Activated B cell treated with CpG ODN at 0.5 μM for 24 hours (primary cell): ENCODE measurements at regions not wholly inside any gene's neighbourhood (a gene's known extent, or its start where the extent isn't known, plus 50 kb on each side); places are given as distances from the start of the nearest gene placed in this dataset.

Experiments
- ATAC-seq: fragments of 200-7000 bp; cut with Tn5 transposase; one replicate; pipeline ENCODE4 v1.10.0; 2021; ENCODE audit warnings: low read depth, mild to moderate bottlenecking, moderate library complexity
- CTCF ChIA-PET: fragments of 350-600 bp; sonication (Branson Sonifier 250); formaldehyde crosslinking; loops from one replicate; lab custom pipeline; 2021; ENCODE audit warnings: antibody characterized with exemption; lab: Charles Lee
- POLR2A ChIA-PET: fragments of 350-600 bp; sonication (Branson Sonifier 250); formaldehyde crosslinking; loops from one replicate; lab custom pipeline; 2021; ENCODE audit warnings: antibody characterized with exemption; lab: Charles Lee
- DNase-seq: peaks from one replicate; pipeline ENCODE4 v3.0.0; 2022
- H3K27ac Mint-ChIP-seq: one replicate; pipeline ENCODE4 v1.8.0; 2020; ENCODE audit warnings: mixed read lengths
- H3K27me3 Mint-ChIP-seq: one replicate; pipeline ENCODE4 v1.8.0; 2021; ENCODE audit warnings: mixed read lengths
- H3K36me3 Mint-ChIP-seq: one replicate; pipeline ENCODE4 v1.8.0; 2021; ENCODE audit warnings: low read depth, mixed read lengths
- H3K4me1 Mint-ChIP-seq: one replicate; pipeline ENCODE4 v1.8.0; 2021; ENCODE audit warnings: mixed read lengths
- H3K4me3 Mint-ChIP-seq: one replicate; pipeline ENCODE4 v1.8.0; 2020; ENCODE audit warnings: mild to moderate bottlenecking, mixed read lengths
- H3K9me3 Mint-ChIP-seq: one replicate; pipeline ENCODE4 v1.8.0; 2020; ENCODE audit warnings: mixed read lengths
- intact Hi-C: fragments of 100-400 bp; cut with micrococcal nuclease; formaldehyde crosslinking; loops from one replicate; pipeline ENCODE4 v1.15.1; 2024
- TF ChIP-seq, protein P1 (sequence below): fragments of 200-600 bp; IDR thresholded peaks from one replicate; pipeline ENCODE4 v1.8.0; 2022; ENCODE audit warnings: antibody characterized with exemption, mild to moderate bottlenecking

DNA sequence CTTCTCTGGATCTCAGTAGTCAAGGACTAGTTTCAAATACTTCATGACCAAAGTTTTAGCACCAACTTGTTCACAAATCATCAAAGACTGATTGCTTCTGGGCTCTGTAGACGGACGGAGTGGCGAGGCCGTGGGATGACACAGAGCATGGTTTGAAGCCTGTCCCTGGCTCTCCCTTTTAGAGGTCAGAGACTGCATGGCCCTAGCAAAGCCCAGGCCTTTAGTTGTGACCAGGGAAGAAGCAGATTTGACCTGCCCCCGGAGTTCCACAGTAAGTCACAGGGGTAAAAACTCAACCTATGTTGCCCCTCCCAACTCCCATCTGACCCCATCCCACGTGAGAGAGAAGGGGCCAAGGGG, 90.4 kb downstream of the SYNE3 start:
- ChIA-PET CTCF (interaction anchor here (1.0 to 4.2 kb wide), 7 partner anchors 12 to 568 kb away, joined by 3 to 36 read pairs (median 4); no protein-coding TSS in a partner anchor), POLR2A (interaction anchor here (0.7 kb wide), 2 partner anchors 98 to 124 kb away, joined by 6 to 7 read pairs; no protein-coding TSS in a partner anchor)
- Mint-ChIP-seq H3K27me3 (no peaks in the 10 kb centered on the region), H3K9me3 (peaks cover under 1% of the 10 kb centered on the region), H3K27ac (no peak overlapping the region), H3K36me3 (peaks cover 81% of the 10 kb centered on the region), H3K4me3 (no peak overlapping the region), H3K4me1 (peaks cover 3% of the 10 kb centered on the region)
- intact Hi-C loops: loop anchor here (10.0 kb wide), 1 partner anchor 111 kb away; the partner anchor contains the start of gene CLMN
- ATAC-seq: no peak
- no peak for DNase-seq
- TF ChIP-seq, protein P1, sequence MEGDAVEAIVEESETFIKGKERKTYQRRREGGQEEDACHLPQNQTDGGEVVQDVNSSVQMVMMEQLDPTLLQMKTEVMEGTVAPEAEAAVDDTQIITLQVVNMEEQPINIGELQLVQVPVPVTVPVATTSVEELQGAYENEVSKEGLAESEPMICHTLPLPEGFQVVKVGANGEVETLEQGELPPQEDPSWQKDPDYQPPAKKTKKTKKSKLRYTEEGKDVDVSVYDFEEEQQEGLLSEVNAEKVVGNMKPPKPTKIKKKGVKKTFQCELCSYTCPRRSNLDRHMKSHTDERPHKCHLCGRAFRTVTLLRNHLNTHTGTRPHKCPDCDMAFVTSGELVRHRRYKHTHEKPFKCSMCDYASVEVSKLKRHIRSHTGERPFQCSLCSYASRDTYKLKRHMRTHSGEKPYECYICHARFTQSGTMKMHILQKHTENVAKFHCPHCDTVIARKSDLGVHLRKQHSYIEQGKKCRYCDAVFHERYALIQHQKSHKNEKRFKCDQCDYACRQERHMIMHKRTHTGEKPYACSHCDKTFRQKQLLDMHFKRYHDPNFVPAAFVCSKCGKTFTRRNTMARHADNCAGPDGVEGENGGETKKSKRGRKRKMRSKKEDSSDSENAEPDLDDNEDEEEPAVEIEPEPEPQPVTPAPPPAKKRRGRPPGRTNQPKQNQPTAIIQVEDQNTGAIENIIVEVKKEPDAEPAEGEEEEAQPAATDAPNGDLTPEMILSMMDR: no peak

DNA sequence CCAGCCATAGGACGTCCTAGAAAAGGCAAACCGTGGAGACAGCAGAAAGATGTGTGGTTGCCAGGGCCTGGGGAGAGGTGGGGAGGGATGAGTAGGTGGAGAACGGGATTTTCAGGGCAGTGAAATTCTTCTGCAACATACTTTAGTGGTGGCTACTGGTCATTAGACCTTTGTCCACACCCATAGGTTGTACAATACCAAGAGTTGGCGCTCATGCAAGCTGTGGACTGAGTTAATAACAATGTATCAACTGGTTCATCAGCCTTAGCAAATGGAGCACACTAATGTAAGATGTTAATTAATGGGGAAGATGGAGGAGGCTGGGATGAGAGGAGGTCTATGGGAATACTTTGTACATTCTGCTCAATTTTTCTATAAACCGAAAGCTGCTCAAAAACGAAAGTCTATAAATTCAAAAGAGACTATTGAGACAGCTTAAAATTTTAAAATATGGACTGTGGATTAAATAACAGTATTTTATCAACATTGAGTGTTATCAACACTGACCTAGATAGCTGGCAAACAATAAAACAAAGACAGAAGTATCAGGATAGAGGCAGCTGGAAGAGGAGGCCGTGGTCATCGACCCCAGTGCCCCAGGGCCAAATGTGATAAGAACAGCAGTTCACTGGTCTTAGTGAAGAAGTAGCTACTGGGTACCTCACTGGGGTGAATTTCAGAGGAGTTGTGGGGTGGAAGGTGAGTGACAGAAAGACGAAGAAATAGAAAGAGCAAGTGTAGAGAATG, 90.9 kb downstream of the SYNE3 start:
- TF ChIP-seq, protein P1: no peak
- H3K27ac Mint-ChIP-seq: no peak overlapping the region
- ChIA-PET CTCF (interaction anchor here (1.0 to 1.2 kb wide), 3 partner anchors 39 to 251 kb away, joined by 3 to 5 read pairs (median 3); no protein-coding TSS in a partner anchor), POLR2A (no interaction called here)
- peaks cover 81% of the 10 kb centered on the region for H3K36me3 Mint-ChIP-seq
- ATAC-seq (no peak), DNase-seq (no peak)
- peaks cover 2% of the 10 kb centered on the region for H3K9me3 Mint-ChIP-seq
- peaks cover 3% of the 10 kb centered on the region for H3K4me1 Mint-ChIP-seq
- no peak overlapping the region for H3K4me3 Mint-ChIP-seq
- intact Hi-C loops: loop anchor here (10.0 kb wide), 1 partner anchor 111 kb away; the partner anchor contains the start of gene CLMN
- H3K27me3 Mint-ChIP-seq: no peaks in the 10 kb centered on the region

DNA sequence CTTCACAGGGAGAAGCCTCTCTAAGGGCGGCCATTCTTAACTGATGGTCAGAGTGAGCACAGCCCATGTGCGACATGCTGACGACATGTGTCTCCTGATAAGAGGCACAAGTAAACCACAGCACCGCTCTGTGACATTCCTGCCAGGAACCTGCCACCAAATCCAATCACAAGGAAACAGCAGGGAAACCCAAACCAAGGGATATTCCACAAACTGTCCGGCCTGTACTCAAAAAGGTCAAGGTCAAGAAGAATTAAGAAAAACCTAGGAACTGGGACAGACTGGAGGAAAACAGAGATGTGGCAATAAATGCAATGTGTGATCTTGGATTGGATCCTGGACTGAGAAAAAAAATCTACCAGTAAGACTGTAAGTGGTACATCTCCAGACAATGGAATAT, 91.9 kb downstream of the SYNE3 start:
- TF ChIP-seq, protein P1: no peak
- ATAC-seq (no peak), DNase-seq (no peak)
- H3K9me3 Mint-ChIP-seq: peaks cover 2% of the 10 kb centered on the region
- H3K36me3 Mint-ChIP-seq: peaks cover 81% of the 10 kb centered on the region
- H3K27me3 Mint-ChIP-seq: no peaks in the 10 kb centered on the region
- H3K4me1 Mint-ChIP-seq: peaks cover 3% of the 10 kb centered on the region
- ChIA-PET CTCF (interaction anchor here (1.1 kb wide), 1 partner anchor 103 kb away, joined by 5 read pairs; no protein-coding TSS in a partner anchor), POLR2A (no interaction called here)
- H3K27ac Mint-ChIP-seq: no peak overlapping the region
- H3K4me3 Mint-ChIP-seq: no peak overlapping the region
- intact Hi-C loops: loop anchor here (10.0 kb wide), 1 partner anchor 110 kb away; the partner anchor contains the start of gene CLMN

DNA sequence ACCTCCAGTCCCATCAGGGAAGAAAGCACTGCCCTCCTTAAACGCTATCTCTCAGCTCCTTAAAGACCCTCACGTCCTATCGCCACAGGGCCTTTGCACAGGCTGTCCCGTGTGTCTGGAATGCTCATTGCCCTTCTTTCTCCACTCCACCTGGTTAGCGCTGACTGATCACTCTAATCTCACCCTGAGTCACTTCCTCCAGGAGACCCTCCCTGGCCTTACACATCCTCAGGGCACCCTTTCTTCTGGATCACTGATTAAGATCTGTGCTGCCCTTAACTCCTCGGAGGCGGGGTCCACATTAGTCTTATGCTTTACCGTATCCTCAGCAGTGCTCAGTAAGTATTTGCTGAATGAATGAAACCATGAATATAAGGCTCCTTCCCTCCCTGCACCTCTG, 94.7 kb downstream of the SYNE3 start:
- no peak for ATAC-seq
- POLR2A ChIA-PET: no interaction called here
- intact Hi-C loops: loop anchor here (10.0 kb wide), 1 partner anchor 107 kb away; the partner anchor contains the start of gene CLMN
- Mint-ChIP-seq H3K27me3 (no peaks in the 10 kb centered on the region), H3K4me3 (no peak overlapping the region), H3K27ac (no peak overlapping the region), H3K9me3 (peaks cover 2% of the 10 kb centered on the region), H3K4me1 (no peaks in the 10 kb centered on the region), H3K36me3 (peaks cover 83% of the 10 kb centered on the region)
- DNase-seq: no peak
- CTCF ChIA-PET: no interaction called here
- TF ChIP-seq, protein P1: no peak

DNA sequence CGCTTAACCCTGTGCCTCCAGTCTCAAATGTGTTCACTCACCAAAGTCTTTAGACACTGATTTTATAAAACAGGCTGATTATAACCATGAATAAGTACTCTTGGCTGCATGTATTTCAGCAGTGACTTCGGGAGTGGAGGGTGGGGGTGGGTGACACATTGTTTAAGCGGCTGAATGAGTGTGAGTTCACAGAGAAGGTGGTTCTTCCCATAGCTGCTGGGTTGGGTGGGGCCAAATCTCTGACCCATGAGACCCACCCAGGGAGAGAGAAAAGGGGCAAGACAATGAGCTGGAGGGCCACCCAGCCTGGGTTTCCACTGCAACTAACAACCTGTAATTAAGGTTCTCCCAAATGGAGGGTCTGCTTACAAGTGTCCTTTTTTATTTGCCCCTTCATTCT, 96.4 kb downstream of the SYNE3 start:
- no peaks in the 10 kb centered on the region for H3K4me1 Mint-ChIP-seq
- H3K9me3 Mint-ChIP-seq: peaks cover 2% of the 10 kb centered on the region
- TF ChIP-seq, protein P1: no peak
- intact Hi-C loops: loop anchor here (10.0 kb wide), 1 partner anchor 105 kb away; the partner anchor contains the start of gene CLMN
- peaks cover 83% of the 10 kb centered on the region for H3K36me3 Mint-ChIP-seq
- no peaks in the 10 kb centered on the region for H3K27me3 Mint-ChIP-seq
- no peak overlapping the region for H3K27ac Mint-ChIP-seq
- ChIA-PET POLR2A (no interaction called here), CTCF (no interaction called here)
- ATAC-seq: no peak
- DNase-seq: no peak
- no peak overlapping the region for H3K4me3 Mint-ChIP-seq
